SH-SY5Y (cell line): ENCODE measurements at regions not wholly inside any gene's neighbourhood (a gene's known extent, or its start where the extent isn't known, plus 50 kb on each side); places are given as distances from the start of the nearest gene placed in this dataset.

Experiments
- GATA2 ChIP-seq: IDR thresholded peaks from 2 replicates; pipeline ENCODE4 v1.6.1; 2011; ENCODE audit warnings: mild to moderate bottlenecking, low read depth, low read length
- GATA3 ChIP-seq: IDR thresholded peaks from 2 replicates; pipeline ENCODE4 v1.6.1; 2011; ENCODE audit warnings: low read depth, mild to moderate bottlenecking, low read length, moderate library complexity

DNA sequence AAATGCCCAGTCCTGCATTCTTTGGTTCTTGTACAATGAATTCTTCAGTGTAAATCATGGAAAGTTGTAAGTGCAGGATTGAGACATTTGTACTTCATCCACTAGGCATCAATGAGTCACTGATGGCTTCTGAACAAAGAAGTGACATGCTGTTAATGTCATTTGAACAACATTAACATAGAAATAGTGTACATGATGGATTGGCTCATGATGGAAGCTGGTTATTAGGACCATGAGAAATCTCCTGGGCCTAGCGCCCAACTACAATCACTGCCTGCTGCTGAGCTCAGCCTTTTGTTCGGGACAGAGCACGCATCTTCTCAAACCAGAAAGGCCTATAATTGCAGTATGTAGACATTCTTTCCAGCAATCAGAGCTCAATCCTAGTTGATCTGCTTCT lies 316.8 kb upstream of the TSHZ2 start:
- TF ChIP-seq GATA2 (no peak), GATA3 (no peak)

DNA sequence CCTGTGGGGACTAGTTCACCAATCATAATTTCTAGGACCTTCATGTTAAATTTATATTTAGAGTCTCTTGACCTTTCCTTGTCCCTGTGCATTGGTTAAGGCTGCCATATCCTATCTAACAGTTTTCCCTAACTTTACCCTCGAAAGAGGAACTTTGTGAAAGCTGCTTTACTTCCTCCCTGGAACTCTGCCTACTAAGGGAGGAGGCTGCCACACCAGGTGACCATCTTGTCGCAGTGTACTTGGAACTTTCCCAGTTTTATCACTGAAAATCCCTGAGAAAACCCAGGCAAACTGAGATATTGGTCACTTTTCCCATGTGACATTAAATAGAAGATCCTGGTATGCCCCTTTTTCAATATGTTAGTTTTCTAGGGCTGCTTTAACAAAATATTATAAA lies 317.6 kb upstream of the TSHZ2 start:
- TF ChIP-seq GATA3: no peak
- no peak for TF ChIP-seq GATA2

DNA sequence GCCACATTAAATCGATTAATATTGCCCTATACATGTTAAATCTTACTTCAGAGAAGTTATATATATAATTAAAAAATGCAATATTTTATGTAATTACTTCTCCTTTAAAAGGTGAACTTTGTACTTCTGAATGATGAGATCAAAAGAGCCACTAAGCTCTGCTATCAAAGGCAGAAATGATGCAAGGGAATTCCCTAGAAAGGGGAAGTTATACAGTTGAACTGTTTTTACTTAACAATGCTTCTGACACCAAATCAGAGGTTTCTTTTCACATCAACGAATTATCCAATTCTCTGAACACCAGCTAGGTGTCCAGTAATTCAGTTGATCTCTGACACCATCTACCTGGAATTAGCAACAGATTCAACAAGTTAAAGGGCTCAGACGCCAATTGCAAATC lies 319.9 kb upstream of the TSHZ2 start:
- no peak for TF ChIP-seq GATA3
- TF ChIP-seq GATA2: no peak

GRCh38 chr20:52649727-52650126 lies 322.4 kb upstream of the TSHZ2 start:
- no peak for TF ChIP-seq GATA2
- no peak for TF ChIP-seq GATA3

- TF ChIP-seq GATA2: no peak
Measured at GRCh38 chr20:52645822-52646221, 326.3 kb upstream of the TSHZ2 start.

GRCh38 chr20:52643034-52643433 lies 329.1 kb upstream of the TSHZ2 start:
- TF ChIP-seq GATA3 (no peak), GATA2 (no peak)

DNA sequence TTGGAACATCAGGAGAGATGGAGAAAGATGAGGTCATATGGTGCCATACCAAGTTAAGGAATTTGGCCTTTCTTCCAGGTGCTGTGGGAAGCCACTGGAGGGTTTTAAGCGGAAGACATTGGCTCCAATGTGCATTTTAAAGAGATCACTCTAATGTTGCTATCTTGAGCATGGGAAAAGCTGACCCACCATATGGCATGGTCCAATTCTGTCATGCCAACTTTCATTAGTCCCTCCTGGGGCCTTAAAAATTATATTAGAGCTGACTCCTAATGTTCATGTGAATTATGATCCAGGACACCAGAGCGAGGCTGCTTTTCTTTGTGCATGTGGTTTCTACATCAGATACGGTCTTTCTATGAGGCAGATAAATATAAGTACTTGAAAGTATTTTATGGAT lies 335.0 kb upstream of the TSHZ2 start:
- TF ChIP-seq GATA3: no peak
- no peak for TF ChIP-seq GATA2

- TF ChIP-seq GATA2 (no peak), GATA3 (no peak)
Measured at GRCh38 chr20:52631469-52631868, 340.7 kb upstream of the TSHZ2 start.

DNA sequence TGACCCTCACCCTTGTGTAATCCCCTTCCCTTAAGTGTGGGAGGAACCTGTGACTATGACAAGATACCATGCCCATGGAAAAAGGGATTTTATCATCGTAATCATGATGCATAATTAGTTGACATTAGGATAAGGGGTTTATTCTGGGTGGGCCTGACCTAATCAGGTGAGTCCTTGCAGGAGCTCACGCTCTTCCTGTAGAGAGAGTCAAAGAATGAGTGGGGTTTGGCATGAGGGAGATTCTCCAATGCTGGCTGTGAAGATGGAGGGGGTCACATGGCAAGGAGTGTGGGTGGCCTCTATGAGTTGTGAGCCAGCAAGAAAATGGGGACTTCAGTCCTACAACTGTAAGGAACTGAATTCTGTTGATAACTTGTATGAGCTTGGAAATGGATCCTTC lies 342.0 kb upstream of the TSHZ2 start:
- TF ChIP-seq GATA2: no peak
- no peak for TF ChIP-seq GATA3

DNA sequence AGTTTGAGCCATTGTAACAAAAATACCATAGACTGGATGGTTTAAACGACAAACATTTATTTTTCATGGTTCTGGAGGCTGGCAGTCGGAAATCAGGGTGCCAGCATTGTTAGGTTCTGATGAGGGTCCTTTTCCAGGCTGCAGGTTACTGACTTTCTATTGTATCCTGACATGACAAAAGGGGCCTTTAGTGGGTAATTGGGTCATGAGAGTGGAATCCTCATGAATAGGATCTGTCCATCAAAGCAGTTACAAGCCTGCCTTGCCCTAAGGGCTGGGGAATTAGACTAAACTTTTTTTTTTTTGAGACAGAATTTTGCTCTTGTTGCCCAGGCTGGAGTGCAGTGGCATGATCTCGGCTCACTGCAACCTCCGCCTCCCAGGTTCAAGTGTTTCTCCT lies 347.9 kb upstream of the TSHZ2 start:
- TF ChIP-seq GATA3 (no peak), GATA2 (no peak)

DNA sequence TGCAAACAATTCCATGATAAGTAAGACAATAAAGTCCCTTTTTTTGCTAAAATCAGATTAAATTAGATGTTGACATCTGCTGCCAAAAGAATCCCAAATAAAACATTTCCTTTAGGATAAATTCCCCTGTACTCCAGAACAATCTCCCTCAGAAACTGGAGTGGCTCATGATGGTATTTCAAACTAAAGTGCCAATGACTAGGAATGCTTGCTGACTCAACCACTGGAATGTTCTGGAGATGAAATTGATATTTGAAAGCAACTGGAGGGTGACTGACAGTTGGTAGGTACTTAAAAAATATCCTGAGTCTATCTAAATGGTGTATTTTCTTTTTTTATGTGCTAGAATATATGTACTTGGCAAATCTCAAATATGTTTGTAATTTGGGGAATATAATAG lies 350.1 kb upstream of the TSHZ2 start:
- no peak for TF ChIP-seq GATA2
- no peak for TF ChIP-seq GATA3

- TF ChIP-seq GATA3 (no peak), GATA2 (no peak)
Measured at GRCh38 chr20:52621401-52621800, 350.8 kb upstream of the TSHZ2 start.

DNA sequence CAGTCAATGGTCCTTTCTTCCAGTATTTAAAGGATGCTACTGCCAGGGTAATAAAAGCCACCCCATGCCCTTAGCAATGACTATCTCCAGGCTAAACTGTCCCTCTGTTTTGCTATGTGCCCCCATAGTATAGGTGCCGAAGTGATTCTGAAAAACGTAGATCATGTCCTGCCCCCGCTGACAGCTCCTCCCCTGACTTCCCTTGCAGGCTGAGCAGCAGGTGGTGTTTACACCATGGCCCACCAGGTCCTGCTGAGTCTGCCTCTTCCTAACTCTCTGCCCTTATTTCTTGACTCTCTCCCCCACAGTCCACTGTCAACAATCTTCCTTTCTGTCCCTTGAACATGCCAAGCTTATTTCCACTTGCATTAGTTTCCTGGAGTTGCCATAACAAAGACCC lies 352.5 kb upstream of the TSHZ2 start:
- TF ChIP-seq GATA3: no peak
- TF ChIP-seq GATA2: no peak

DNA sequence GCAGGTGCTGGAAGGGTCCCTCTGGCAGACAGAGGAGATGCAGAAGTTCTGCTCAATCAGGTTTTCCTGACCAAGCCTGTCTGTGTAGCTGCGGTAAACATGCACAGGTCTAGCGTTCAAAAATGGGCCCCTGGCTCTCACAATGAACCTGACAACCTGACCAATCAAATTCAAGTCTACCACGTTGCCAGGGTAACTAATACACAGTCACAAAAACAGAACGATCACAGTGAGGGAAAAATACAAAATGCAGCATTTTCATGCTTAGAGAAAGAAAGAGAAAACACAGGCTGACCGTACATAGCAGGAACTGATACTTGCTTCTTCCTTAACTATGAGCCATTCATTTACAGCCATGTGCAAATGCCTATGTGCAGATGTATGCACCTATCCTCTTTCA lies 353.1 kb upstream of the TSHZ2 start:
- TF ChIP-seq GATA2 (no peak), GATA3 (no peak)

GRCh38 chr20:52616629-52617028 lies 355.5 kb upstream of the TSHZ2 start:
- no peak for TF ChIP-seq GATA2
- TF ChIP-seq GATA3: no peak

DNA sequence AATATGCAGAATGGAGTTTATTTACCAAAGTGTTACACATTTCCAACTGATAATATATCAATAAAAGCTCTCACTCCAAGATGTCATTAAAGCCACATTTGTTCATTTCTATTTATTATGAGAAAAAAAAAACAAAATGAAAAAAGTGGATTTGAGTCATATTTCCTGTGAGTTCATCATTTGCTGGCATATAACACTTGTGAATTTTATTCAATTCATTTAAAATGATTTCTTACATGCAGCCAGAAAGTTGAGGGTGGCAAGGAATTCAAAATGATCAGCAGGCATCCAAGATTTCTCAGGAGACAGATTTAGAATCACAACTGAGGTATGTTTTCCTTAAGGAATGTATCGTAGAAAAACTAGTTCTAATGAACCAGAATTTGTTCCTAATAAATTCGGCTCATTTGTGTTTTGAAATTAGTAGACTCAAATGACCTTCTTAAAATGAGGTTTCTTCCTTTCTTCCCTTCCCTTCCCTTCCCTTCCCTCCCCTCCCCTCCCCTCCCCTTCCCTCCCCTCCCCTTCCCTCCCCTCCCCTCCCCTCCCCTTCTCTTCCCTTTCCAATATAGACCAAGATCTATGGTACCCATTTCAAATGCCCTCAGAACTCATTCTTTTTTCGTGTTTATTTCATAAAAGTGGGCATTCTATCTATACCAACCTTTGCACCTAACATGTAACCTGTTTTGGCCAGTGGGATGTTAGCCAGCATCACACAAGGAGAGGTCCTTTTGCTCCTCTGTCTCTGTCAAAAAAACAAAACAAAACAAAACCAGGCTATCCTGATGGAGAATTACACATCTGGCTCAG lies 357.9 kb upstream of the TSHZ2 start:
- TF ChIP-seq GATA3: no peak
- no peak for TF ChIP-seq GATA2

DNA sequence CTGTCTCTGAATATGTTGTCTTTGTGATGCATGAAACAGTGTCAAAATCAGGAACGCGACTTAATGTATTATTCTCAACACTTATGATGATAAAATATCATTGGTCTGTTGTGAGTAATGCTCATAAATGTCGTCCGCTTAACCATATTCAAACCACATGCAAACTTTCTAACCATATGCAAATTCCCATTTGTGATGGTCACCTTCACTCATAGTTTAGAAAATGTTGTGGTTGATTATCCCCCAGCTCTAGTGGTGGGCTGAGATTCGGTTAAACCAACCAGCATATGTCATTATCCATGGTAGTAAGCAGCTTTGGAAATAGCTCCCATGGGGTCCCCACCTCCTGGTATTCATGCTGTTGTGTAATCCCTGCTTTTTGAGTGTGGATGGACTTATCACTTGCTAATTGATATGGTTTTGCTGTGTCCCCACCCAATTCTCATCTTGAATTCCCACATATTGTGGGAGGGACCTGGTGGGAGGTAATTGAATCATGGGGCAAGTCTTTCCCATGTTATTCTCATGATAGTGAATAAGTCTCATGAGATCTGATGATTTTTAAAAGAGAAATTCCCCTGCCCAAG lies 360.0 kb upstream of the TSHZ2 start:
- TF ChIP-seq GATA2: no peak
- no peak for TF ChIP-seq GATA3
